Esophagus muscularis mucosa (tissue), 4 donors: ENCODE measurements at regions not wholly inside any gene's neighbourhood (a gene's known extent, or its start where the extent isn't known, plus 50 kb on each side); places are given as distances from the start of the nearest gene placed in this dataset.

Experiments used
- CTCF ChIP-seq, 3 experiments: fragments of 200-600 bp in 2 of 3; fragments of 450-650 bp in 1 of 3; sonication (generic) in 2 of 3; IDR thresholded peaks; one replicate each; pipeline ENCODE4 v1.5.1; 2017 to 2019; ENCODE audit warnings: antibody characterized with exemption in 3 of 3, mild to moderate bottlenecking in 2 of 3, moderate library complexity in 1 of 3
- EP300 ChIP-seq: sonication (generic); formaldehyde crosslinking; IDR thresholded peaks from one replicate; pipeline ENCODE4 v1.6.1; 2017; ENCODE audit warnings: antibody characterized with exemption
- POLR2A ChIP-seq: fragments of 450-650 bp; IDR thresholded peaks from one replicate; pipeline ENCODE4 v1.6.1; 2017; ENCODE audit warnings: antibody characterized with exemption, moderate library complexity, mild to moderate bottlenecking, low read depth
- POLR2AphosphoS5 ChIP-seq, 2 donors: sonication (generic); formaldehyde crosslinking; IDR thresholded peaks; one replicate each; pipeline ENCODE4 v1.6.1; 2017; ENCODE audit warnings: antibody characterized with exemption in 2 of 2

- TF ChIP-seq CTCF (IDR thresholded peaks at IDR 0.05) (no peak), POLR2A (no peak), POLR2AphosphoS5 (IDR thresholded peaks at IDR 0.05) (no peak), EP300 (no peak)
These were observed 492.1 kb upstream of the CNTNAP5 start for GRCh38 chr2:123532994-123533393.
